Fibroblast of skin of right quadriceps (primary cell): ENCODE measurements at regions not wholly inside any gene's neighbourhood (a gene's known extent, or its start where the extent isn't known, plus 50 kb on each side); places are given as distances from the start of the nearest gene placed in this dataset.
"Not testable (repeated sequence)": the region's sequence is repeated elsewhere in the genome, so short reads cannot be mapped to it uniquely, and the experiment has no call there.

Experiments used
- DNase-seq: peaks from one replicate; pipeline ENCODE4 v3.0.0-alpha.2; 2013

GRCh38 chr5:39631958-39632357, 207.2 kb upstream of the DAB2 start:
- peak; percentile 72 for DNase-seq

GRCh38 chr5:39629946-39630345, 205.2 kb upstream of the DAB2 start:
- no peak for DNase-seq

GRCh38 chr5:39628348-39628747, 203.6 kb upstream of the DAB2 start:
- no peak for DNase-seq

- DNase-seq = no peak
Observed at GRCh38 chr5:39624890-39625289, 200.1 kb upstream of the DAB2 start.

GRCh38 chr5:39624268-39624886, 199.6 kb upstream of the DAB2 start:
- DNase-seq = no peak

- DNase-seq = no peak
Observed at GRCh38 chr5:39623291-39623865, 198.6 kb upstream of the DAB2 start.

GRCh38 chr5:39622281-39622680, 197.5 kb upstream of the DAB2 start:
- no peak for DNase-seq

- DNase-seq = no peak
Observed at GRCh38 chr5:39619168-39619818, 194.5 kb upstream of the DAB2 start.

- DNase-seq = no peak
Observed at GRCh38 chr5:39618391-39618790, 193.6 kb upstream of the DAB2 start.

GRCh38 chr5:39616131-39616530, 191.4 kb upstream of the DAB2 start:
- no peak for DNase-seq

- not testable (repeated sequence) for DNase-seq
Observed at GRCh38 chr5:39611076-39611475, 186.3 kb upstream of the DAB2 start.

- DNase-seq = no peak
Observed at GRCh38 chr5:39608024-39608423, 183.2 kb upstream of the DAB2 start.

- no peak for DNase-seq
Observed at GRCh38 chr5:39606591-39606990, 181.8 kb upstream of the DAB2 start.

GRCh38 chr5:39605588-39606575, 181.1 kb upstream of the DAB2 start:
- no peak for DNase-seq

- DNase-seq = no peak
Observed at GRCh38 chr5:39605145-39605544, 180.4 kb upstream of the DAB2 start.

GRCh38 chr5:39604491-39604890, 179.7 kb upstream of the DAB2 start:
- DNase-seq = no peak

- peak; percentile 58 for DNase-seq
Observed at GRCh38 chr5:39599721-39600431, 175.1 kb upstream of the DAB2 start.

- no peak for DNase-seq
Observed at GRCh38 chr5:39598661-39599248, 174.0 kb upstream of the DAB2 start.

- DNase-seq = no peak
Observed at GRCh38 chr5:39588179-39588578, 163.4 kb upstream of the DAB2 start.

- DNase-seq = no peak
Observed at GRCh38 chr5:39587675-39588074, 162.9 kb upstream of the DAB2 start.

- DNase-seq = no peak
Observed at GRCh38 chr5:39586185-39586584, 161.4 kb upstream of the DAB2 start.

GRCh38 chr5:39584927-39585326, 160.1 kb upstream of the DAB2 start:
- DNase-seq = peak; percentile 85
